ENCODE measurements at regions not wholly inside any gene's neighbourhood (a gene's known extent, or its start where the extent isn't known, plus 50 kb on each side); places are given as distances from the start of the nearest gene placed in this dataset.

DNA sequence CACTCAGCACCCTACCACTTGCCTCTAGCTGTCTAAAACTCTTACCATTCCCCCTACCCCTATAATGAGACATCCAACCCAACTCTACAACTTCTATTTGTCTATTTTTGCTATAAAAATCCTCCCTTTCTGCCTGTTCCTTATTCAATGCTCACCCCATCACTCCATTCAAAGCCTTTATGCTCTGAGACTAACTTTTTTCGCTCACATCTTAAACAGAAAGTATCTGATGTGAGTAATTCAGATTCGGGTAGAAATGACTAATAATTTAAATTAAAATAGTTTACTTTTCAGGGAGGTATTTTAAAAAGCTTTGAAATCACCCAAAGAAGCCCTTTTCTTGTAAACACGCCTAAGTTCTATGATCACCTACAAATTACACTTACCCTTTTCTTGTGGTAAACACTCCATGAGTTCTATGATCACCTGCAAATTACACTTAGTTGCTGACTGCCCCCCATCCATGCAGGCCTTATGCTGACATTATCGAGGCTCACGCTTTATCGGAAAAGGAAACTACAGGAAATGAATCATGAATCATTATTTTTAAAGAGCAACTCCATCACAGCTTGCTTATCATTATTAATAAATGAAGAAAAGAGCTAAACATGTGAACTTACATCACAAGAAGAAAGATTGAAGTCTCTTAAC, 168.7 kb upstream of the PPP1R2C start:
- no peak for DNase-seq

DNA sequence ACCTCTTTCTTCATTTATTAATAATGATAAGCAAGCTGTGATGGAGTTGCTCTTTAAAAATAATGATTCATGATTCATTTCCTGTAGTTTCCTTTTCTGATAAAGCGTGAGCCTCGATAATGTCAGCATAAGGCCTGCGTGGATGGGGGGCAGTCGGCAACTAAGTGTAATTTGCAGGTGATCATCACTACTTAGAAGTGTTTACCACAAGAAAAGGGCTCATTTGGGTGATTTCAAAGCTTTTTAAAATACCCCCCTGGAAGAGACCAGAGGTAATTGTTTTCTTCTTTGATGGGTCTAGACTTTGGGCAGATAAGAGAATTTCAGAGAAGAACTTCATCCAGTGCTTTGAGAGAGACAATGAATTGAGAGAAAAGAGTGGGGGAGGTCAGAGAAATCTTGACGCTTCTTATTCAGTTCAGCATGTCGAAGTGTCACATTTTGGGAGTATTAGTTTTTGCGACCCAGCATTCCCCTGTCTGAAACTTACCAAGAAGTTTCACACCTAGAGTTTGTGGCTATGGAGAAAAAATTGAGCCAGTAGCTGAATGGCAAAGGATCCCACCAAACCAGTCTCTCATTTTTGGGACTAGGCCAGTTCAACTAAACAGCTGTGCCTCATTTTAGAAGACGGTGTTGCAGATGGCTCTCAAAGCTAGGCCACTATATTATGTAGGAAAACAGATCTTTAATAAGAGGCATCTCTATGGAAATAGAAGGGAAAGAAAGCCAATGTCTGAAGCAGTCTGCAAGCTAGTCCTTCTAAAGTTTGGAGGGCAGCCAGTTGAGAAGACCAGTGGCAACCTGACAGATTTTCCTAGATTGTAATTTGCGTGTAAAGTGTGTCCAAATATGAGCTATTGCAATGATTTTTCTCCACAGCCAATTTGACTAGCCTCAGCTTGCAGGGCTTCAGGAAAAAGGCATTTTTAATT, 171.0 kb upstream of the PPP1R2C start:
- no peak for DNase-seq

GRCh38 chrX:42951747-42952146, 173.8 kb upstream of the PPP1R2C start:
- DNase-seq = no peak

DNA sequence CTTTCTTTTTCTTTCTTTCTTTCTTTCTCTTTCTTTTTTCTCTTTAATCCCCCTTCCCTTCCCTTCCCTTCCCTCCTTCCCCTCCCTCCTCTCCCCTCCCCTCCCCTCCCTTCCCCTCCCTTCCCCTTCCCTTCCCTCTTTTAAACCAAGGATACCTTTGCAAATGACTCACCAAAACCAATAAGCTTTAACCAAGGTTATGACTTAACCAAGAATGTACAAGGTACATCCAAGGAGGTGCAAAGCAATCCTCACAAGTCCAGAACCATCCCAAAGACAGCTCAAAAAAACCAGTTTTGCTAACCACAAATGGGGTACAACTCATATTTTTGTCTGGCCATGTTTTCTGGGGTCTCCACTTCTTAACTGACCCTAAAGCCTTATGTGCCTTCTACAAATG, 174.7 kb upstream of the PPP1R2C start:
- DNase-seq = no peak

DNA sequence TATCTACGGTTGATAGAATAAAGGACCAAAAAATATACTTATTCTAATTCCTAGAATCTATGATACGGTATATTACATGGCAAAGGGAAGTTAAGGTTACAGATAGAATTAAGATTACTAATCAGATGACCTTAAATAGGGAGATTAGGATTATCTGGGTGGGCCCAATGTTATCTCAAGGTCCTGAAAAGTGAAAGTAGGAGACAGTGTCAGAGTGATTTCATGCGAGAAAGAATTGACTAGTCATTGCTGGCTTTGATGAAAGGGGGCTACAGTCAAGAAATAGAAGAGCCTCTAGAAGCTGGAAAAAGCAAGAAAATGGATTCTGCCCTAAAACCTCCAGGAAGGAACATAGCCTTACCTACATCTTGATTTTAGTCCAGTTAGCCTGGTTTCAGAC, 176.9 kb upstream of the PPP1R2C start:
- DNase-seq = no peak

GRCh38 chrX:42955349-42955748, 177.4 kb upstream of the PPP1R2C start:
- DNase-seq = no peak

- DNase-seq = no peak
Measured at GRCh38 chrX:42967681-42968300, 189.8 kb upstream of the PPP1R2C start.

DNA sequence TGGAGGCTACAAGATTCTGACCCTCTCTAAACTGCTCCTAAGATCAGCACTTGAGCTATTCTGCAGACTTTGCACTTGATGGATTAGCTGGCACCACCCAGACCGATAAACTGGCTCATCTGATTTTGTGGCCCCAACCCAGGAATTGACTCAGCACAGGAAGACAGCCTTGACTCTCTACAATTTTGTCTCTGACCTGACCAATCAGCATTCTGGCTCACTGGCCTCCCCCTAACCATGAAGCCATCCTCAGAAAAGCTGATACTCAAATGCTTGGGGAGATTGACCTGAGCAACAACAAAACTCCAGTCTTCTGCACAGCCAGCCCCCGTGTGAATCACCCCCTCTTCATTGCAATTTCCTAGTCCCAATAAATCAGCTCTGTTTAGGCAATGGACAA, 195.4 kb upstream of the PPP1R2C start:
- no peak for DNase-seq

DNA sequence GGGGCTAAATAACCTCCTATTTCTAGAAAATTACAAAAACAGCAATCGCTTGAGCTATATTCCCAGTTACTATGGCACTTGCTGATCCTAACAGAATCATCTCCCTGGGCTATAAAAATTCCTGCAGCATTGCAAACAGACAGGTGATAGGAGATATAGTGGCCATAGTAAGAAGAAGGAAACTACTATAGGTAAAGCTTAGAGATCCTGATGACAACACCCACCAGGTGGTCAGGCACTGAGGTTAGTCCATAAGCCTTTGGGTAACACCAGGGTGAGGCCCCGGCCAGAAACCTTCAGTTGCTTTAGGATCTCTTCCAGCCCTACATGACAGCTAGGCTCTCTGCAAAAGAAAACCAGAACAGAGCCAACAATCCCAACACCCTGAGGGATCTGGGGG, 197.9 kb upstream of the PPP1R2C start:
- no peak for DNase-seq

DNA sequence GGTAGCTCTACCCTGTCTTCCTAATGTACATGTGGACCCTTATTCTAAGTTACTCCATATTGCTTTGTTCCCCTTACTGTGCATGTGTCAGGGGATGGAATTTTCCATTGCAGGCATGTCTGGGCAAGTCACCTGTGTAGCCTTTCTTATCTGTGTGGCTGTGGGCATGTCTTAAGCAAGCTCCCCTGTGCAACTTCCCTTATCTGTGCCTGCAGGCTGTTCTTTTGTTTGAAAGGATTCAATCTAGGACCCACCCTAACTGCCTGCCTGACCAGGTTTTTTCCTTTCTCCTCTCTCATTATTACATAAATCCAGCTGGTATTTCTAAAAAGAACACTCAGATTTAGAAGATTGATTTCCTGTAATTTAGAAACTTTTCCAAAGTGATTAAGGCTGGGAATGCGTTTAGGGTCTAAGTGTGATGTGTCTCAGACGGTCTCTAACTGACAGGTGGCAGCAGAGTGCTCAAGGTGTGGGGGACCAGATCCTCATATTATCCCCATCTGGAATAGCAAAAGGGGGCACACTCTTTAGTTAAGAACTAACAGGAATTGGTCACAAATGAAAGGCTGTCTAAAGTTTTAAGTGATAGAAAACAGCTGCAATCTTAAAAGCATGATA, 198.9 kb upstream of the PPP1R2C start:
- DNase-seq = no peak

DNA sequence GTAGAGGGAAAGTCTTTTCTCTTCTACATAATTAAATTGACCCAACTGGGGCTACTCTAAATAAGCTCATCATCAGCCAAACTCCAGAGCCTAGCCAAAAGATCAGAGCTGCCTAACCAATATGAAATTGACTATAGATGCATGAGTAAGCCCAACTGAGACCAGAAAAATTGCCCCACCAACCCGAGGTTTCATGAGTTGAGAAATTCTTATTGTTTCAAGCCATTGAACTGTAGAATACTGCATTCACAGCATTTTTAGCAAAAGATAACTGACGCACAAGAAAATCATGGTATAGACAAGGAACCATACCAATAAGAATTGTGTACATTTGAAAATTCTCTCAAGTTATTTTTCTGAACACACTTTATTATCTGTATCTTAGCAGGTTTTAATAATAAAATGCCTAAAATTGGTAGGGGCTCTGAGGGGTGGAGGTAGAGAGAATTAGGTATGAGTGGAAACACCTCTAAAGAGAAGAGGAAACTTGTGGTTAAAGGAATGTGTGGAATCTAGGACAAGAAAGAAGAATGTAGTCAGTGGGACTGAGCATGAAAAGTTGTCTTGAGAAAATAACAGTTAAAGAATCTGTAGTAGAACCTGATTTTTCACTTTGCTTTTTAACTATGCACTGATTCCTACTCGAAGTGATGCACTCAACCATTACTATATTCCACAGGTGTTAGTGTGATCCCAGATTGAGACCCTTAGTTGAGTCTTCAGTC, 200.9 kb upstream of the PPP1R2C start:
- DNase-seq = no peak

- DNase-seq = no peak
Measured at GRCh38 chrX:42988700-42989099, 210.7 kb upstream of the PPP1R2C start.

DNA sequence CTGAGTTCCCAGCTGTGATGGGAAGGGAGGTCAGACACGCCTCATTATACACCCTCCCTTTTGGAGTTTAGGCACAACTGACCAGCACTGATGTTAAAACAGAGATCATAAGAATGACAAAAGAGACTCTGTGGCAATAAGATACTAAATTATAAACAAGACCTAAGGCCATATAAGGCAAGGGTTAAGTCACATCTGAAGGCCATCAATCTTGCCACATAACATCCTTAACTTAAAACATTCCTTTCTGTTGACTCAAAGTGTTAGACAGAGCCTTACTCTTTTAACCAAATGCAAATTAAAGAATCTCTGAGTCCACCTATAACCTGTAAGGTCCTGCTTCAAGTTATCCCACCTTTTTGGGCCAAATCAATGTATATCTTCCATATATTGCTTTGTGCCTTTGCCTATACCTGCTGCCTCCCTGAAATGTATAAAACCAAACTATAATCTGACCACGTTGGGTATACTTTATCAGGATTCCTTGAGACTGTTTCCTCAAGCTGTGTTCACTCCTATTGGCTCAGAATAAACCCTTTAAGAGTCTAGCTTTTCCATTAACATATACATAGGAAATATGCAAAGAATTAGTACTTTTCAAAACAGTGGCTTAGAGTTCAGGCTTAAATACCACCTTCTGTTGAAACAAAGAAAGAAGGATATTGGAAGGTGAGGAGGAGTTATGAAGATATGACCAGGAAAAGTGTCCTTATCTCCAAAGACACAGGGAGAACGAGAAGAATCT, 214.4 kb upstream of the PPP1R2C start:
- no peak for DNase-seq

- no peak for DNase-seq
Measured at GRCh38 chrX:42996861-42997260, 218.9 kb upstream of the PPP1R2C start.

- no peak for DNase-seq
Measured at GRCh38 chrX:43000121-43000520, 222.2 kb upstream of the PPP1R2C start.

DNA sequence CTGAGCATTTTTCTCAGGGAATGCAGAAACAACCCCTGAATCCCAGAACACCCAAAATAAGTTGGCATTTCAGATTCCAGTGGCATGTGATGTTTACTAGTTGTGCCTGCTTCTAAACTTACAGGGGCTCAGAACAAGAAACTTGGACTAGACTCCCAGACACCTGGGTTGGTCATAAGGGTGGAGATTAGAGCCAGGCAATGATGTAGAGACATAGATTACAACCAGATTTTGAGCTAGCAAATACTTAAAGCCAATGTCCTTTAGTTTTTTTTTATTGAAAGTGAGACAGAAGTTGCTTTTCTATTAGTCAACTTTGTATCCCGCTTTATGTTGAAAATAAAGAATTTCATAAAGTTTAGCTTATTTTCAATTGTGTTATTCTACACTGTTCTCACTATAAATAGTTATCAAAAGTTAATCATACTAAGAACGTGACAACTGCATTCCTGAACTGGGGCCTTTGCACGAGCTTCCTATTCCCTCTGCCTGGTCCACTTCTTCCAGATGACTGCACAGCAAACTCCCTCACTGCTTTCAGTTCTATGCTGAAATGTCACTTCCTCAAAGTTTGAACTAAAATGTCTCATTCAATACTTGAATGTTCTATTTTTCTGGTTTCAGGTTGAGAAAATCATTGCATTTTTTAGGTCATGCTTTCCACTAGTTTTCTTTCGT, 224.7 kb upstream of the PPP1R2C start:
- no peak for DNase-seq

DNA sequence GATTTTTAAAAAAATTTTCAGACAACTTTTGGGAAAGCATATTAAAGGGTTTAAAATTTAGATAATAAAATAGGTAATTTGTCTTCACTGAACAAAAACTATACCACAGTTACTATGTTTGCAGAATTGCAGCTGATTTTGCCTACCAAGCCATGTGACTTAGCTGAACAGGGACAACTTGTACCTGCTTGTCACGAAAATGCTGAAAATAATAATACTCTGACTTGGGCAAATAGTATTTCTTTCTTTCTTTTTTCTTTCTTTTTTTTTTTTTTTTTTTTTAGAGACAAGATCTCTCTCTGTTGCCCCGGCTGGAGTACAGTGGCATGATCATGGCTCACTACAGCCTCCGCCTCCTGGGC, 225.2 kb upstream of the PPP1R2C start:
- DNase-seq = no peak

DNA sequence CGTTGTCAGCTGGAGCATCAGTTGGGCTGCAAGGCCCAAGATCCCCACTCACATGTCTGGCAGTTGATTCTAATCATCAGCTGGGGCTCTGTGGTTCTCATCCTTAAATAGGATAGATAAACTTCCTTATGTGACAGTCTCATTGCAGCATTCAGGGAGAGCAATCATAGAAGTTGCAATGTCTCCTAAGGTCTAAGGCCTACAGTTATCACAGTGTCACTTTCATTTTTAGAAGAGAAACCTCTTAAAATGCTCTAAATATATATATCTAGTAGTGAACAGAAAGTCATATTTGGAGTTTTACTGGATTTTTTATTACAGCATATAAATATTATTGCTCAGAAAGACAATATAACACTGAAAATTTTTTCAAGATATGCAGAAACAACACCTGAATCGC, 226.0 kb upstream of the PPP1R2C start:
- no peak for DNase-seq

DNA sequence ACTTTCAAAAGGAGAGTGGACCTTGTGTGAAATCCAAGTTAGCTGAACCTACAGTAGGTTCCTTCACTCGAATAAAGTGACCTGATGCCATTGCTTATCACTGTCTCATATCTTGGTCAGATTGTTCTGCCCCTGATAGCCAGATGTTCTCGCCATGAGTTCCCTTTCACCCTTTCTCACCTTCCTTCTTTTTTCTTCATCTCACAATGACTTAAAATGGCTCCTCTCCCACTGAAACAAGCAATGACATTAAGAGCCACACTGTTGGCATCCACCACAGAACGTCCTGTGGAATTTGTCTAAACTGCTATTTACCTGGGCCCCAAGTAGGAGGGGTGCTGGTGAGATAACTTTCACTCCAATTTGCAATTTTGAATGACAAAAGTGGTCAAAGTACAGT, 227.6 kb upstream of the PPP1R2C start:
- no peak for DNase-seq

DNA sequence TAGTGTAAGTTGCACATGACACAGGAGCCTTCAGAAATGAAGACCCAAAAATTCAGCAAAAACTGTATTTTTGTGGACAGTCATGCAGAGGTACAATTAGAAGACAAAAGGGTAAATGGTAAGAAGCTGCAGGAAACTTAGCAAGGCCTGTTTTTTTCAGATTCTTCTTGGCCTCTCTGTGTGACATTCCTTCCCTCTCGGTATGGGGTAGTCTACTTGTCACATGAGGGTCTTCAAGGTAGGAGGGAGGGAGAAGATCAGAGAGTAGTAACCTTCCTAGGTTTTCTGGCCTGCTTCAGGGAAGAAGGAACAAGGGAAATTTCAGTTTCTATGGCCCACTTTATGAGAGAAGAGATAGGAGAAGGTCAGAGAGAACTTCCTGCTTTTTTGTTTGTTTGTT, 230.4 kb upstream of the PPP1R2C start:
- no peak for DNase-seq

DNA sequence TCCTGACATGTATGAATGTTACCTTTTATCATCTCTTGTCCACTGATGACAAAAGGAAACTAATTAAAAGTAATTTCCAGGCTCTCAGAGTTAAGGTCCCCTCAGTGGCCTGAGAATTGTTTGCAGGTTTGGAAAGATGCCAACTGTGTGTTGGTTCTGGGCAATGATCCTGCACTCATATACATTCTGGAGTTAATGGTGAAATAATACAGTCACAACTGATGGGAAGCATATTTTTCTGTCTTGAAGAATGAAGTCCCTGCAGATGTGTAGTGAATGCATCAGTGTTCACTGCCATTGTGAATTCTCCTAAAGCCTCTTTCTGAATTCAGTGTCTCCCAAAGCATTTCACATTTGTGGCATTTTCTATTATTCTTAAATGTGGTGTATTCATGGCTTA, 238.1 kb upstream of the PPP1R2C start:
- no peak for DNase-seq

DNA sequence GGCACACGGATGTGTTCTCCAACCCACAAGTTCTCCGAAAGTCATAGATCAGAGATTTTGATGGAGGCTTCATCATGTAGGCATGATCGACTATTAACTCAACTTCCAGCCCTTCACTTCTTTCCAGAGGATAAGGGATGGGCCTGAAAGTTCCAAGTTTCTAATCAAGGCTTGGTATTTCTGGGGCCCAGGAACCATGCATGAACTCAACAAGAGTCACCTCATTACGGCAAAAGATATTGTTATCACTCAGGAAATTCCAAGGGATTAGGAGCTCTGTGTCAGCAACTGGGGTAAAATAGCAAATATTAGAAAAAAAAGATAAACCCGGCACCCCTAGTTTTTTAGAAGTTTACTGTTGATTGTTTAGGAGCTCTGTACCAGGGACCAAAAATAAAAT, 240.1 kb upstream of the PPP1R2C start:
- no peak for DNase-seq

Measured in NCI-H1436 (cell line).